MG63 (cell line): ENCODE measurements at regions not wholly inside any gene's neighbourhood (a gene's known extent, or its start where the extent isn't known, plus 50 kb on each side); places are given as distances from the start of the nearest gene placed in this dataset.

Experiments
- DNase-seq: peaks from one replicate; pipeline ENCODE4 v3.0.0-alpha.2; 2020
- H3K27me3 ChIP-seq: fragments of 250-450 bp; sonication (Bioruptor Pico); 2 replicates; pipeline ENCODE4 v1.5.1; 2020; ENCODE audit warnings: mild to moderate bottlenecking, moderate library complexity
- H3K36me3 ChIP-seq: fragments of 250-450 bp; sonication (Bioruptor Pico); 2 replicates; pipeline ENCODE4 v1.5.1; 2020; ENCODE audit warnings: mild to moderate bottlenecking, moderate library complexity
- H3K4me3 ChIP-seq: fragments of 250-450 bp; sonication (Bioruptor Pico); 2 replicates; pipeline ENCODE4 v1.5.1; 2020; ENCODE audit warnings: mild to moderate bottlenecking, moderate library complexity
- H3K9me3 ChIP-seq: fragments of 250-450 bp; sonication (Bioruptor Pico); 2 replicates; pipeline ENCODE4 v1.5.1; 2020; ENCODE audit warnings: mild to moderate bottlenecking, moderate library complexity

GRCh38 chr20:39095870-39096269, 133.7 kb downstream of the DHX35 start:
- H3K4me3 ChIP-seq: no peak overlapping the region
- no peak for DNase-seq
- H3K9me3 ChIP-seq: no peaks in the 10 kb centered on the region
- no peaks in the 10 kb centered on the region for H3K27me3 ChIP-seq
- no peaks in the 10 kb centered on the region for H3K36me3 ChIP-seq

- DNase-seq: no peak
- H3K36me3 ChIP-seq: no peaks in the 10 kb centered on the region
These were observed 132.2 kb downstream of the DHX35 start for GRCh38 chr20:39094391-39094790.

GRCh38 chr20:39092733-39093410, 130.7 kb downstream of the DHX35 start:
- no peak for DNase-seq
- Histone ChIP-seq H3K27me3 (no peaks in the 10 kb centered on the region), H3K9me3 (no peaks in the 10 kb centered on the region), H3K4me3 (no peak overlapping the region), H3K36me3 (no peaks in the 10 kb centered on the region)

More at GRCh38 chr20:39094391-39094790, 132.2 kb downstream of the DHX35 start:
- Histone ChIP-seq H3K27me3 (no peaks in the 10 kb centered on the region), H3K9me3 (no peaks in the 10 kb centered on the region), H3K4me3 (no peak overlapping the region)

- Histone ChIP-seq H3K4me3 (no peak overlapping the region), H3K9me3 (no peaks in the 10 kb centered on the region), H3K36me3 (no peaks in the 10 kb centered on the region), H3K27me3 (no peaks in the 10 kb centered on the region)
- no peak for DNase-seq
These were observed 128.8 kb downstream of the DHX35 start for GRCh38 chr20:39090906-39091305.

GRCh38 chr20:39089797-39090196, 127.7 kb downstream of the DHX35 start:
- no peak overlapping the region for H3K4me3 ChIP-seq
- no peaks in the 10 kb centered on the region for H3K9me3 ChIP-seq
- H3K27me3 ChIP-seq: no peaks in the 10 kb centered on the region
- no peak for DNase-seq
- no peaks in the 10 kb centered on the region for H3K36me3 ChIP-seq
